Activated CD8-positive, alpha-beta memory T cell treated with anti-CD3 and anti-CD28 coated beads for 36 hours (primary cell): ENCODE measurements at regions not wholly inside any gene's neighbourhood (a gene's known extent, or its start where the extent isn't known, plus 50 kb on each side); places are given as distances from the start of the nearest gene placed in this dataset.
"Not testable (repeated sequence)": the region's sequence is repeated elsewhere in the genome, so short reads cannot be mapped to it uniquely, and the experiment has no call there.

Experiments used
- CTCF ChIA-PET: fragments of 350-600 bp; sonication (Branson Sonifier 250); formaldehyde crosslinking; loops from one replicate; lab custom pipeline; 2021; ENCODE audit warnings: antibody characterized with exemption; lab: Charles Lee
- POLR2A ChIA-PET: fragments of 350-600 bp; sonication (Branson Sonifier 250); formaldehyde crosslinking; loops from one replicate; lab custom pipeline; 2021; ENCODE audit warnings: antibody characterized with exemption; lab: Charles Lee

GRCh38 chr1:121001090-121001726, 111.6 kb downstream of the PPIAL4A start:
- CTCF ChIA-PET, POLR2A ChIA-PET: not testable (repeated sequence)

- POLR2A ChIA-PET, CTCF ChIA-PET: not testable (repeated sequence)
These were observed 113.7 kb downstream of the PPIAL4A start for GRCh38 chr1:121003230-121003629.

DNA sequence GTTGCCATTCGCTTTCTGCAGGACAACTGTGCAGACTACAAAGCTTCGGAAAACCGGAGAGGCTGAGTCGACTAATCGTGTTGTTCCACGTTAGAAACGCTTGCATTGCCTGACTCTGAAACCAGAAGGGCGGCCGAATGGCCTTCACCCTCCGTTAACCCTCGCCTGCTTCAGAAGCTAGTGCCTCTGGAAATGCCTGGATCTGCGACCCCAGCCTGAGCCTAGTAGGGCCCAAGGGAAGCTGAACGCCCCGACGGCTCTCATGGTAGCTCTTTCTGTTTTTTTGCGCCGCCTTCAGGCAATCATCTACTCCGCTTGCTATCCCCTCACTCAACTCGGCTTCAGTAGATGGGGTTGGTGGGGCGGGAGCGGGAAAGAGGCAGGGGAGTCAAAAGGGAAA, 117.3 kb downstream of the PPIAL4A start:
- CTCF ChIA-PET, POLR2A ChIA-PET: not testable (repeated sequence)

DNA sequence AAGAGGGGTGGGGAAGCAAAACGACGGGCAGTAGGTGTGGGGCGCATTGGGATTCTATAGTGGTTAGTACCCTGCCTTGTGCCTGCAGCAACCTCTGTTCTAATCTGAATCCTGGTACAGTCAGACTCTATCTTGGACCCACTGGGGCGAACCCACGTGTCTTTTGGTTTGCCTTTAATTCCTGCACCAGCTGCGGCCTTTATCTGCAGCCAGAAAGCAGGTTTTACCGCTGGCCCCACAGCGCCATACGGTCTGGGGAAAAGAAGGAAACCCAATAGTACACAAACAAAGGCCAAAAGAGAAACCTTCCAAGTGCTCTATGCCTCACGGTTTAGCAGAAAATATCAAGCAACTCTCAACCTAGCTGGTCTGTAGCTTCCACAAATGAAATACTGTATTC, 118.2 kb downstream of the PPIAL4A start:
- POLR2A ChIA-PET, CTCF ChIA-PET: not testable (repeated sequence)

DNA sequence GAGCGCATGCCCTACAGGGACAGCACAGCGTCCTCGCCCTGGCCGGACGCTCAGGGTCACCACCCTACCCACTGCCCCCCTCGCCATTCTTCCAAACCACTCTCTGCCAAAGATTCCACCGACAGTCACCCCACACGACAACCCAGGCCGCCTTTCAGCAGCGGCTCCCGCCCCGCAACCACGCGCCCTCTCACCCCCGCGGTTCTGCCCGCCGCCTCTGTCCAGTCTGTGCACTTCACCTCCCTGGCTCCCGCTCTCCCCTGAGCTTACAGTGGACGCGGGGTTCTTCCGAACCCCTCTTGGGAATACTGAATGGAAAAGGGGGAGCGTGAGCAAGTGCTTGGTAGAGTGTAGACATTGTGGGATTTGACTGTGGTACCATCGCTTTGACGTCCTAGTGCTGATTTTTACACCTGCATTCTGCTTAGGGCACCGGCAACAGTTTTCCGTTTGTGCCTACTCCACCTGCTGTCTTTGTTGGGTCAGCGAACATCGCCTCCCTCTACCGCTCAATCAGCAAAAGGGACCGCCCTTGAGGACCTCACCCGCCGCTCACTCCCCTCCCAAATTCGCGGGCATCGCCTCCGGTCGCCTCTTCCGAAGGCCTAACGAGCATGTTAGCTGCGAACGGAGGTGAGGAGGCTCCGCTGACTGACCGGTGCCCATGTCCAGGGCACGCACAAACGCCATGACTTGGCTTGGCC, 119.1 kb downstream of the PPIAL4A start:
- CTCF ChIA-PET, POLR2A ChIA-PET: not testable (repeated sequence)

GRCh38 chr1:121009216-121010057, 119.9 kb downstream of the PPIAL4A start:
- POLR2A ChIA-PET, CTCF ChIA-PET: not testable (repeated sequence)

GRCh38 chr1:121010141-121010540, 120.6 kb downstream of the PPIAL4A start:
- CTCF ChIA-PET, POLR2A ChIA-PET: not testable (repeated sequence)

DNA sequence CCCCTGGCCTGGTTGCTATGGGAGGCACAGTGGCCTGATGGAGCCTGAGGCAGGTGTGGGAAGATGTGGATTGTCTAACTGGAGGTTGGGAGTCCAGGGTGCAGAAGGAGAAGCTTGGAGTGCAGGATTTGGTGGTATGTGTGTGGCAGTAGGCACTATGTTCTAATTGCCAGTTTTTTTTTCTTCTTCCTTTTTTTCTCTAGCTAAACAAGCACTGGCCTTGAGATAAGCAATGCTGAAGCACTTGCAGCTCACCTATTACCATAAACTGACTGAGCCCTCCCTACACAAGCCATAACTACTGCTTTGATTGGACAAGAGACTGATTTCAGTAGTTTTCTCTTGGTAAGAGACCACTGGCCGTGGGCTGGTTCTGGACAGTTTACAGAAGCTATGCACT, 123.6 kb downstream of the PPIAL4A start:
- CTCF ChIA-PET, POLR2A ChIA-PET: not testable (repeated sequence)

DNA sequence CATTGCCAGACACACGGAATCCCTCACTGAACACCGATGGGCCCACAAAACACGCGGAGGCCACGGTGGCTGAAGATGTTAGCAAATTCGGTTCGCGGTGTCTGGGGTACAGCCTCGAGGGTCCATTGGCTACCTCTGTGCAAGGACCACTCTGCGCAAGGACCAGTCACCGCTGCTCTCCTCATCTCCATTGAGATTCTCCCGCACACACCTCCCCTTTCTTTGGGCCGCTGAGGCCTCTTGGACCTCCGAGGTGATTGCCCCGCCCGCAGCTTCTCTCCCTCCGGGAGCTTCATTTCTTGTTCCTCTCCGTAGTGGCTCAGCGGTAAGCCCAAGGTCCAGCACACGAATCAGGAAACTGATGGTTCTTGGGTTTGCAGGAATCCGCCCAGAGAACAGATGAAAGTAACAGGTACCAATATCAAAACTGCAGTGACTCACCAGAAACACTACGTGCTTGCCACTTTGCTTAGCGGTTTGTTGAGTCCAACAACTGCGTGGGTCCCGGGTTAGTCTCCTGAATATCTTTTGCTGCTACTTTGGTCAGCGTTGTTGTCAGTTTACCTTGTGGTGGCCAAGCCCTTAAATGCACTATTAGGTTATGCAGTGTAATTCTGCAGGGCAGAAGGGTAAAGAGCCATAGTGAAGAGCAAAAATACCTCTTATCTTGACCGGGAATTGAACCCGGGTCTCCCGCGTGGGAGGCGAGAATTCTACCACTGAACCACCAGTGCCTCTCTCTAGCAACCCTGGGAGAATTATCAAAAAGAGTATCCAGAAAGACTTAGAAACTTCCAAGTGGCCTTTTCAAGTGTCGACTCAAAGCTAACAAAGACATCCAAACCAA, 126.8 kb downstream of the PPIAL4A start:
- CTCF ChIA-PET, POLR2A ChIA-PET: not testable (repeated sequence)

- CTCF ChIA-PET, POLR2A ChIA-PET: not testable (repeated sequence)
These were observed 130.3 kb downstream of the PPIAL4A start for GRCh38 chr1:121019715-121020349.

DNA sequence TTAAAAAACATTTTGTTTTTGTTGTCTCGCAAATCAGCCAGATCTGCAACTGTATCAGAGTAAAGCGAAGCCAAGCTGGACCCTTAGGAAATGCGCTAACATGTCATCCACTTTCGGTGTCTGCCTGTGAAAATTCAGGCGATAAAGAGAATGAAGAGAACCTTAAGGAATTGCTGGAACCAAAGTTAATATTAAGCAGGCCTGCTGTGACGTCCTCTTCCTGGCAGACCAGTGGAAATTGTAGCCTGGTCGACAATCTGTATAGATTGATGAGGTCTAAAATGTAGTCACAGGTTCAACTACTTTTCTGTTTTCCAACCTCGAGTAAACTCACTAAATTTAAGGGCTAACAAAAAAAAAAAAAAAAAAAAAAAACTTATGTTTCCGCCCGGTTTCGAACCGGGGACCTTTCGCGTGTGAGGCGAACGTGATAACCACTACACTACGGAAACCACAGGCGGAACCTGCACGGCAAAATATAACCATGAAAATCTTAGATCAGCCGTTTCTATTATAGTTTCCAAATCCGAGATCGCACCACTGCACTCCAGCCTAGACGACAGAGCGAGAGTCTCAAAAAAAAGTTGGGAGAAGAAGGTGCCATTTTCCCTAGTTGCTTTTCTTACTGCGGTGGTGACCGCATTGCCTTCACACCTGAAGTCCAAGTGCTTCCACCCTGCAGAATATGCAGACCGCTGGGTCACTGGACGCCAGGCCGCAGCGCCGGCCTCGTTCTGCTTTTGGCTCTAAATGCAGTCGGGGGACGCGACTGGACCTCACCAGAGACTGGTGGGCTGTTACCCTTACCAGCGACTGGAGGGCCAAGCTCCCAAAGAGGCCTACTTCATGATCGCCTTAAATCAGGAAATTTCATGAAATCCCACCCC, 131.0 kb downstream of the PPIAL4A start:
- POLR2A ChIA-PET, CTCF ChIA-PET: not testable (repeated sequence)

DNA sequence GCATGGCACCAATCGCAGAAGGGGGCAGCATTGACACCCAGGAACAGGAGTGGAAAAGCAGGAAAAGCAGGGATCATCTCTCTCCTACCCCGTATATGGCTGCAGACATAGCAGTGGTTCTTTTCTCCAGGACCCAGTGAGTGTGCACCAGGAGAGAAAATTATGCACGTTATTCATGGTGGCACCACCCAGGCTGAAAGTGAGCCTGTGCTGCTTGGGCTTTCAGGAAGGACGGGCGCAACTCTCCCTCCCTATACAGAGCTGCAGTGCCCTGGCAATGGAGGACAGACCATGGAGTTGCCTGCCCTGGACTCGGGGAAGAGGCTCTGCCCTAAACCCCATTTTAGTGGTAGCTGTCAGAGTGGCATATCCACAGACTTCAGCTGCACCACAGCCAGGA, 132.1 kb downstream of the PPIAL4A start:
- POLR2A ChIA-PET, CTCF ChIA-PET: not testable (repeated sequence)

- POLR2A ChIA-PET, CTCF ChIA-PET: not testable (repeated sequence)
These were observed 143.4 kb downstream of the PPIAL4A start for GRCh38 chr1:121032878-121033494.

DNA sequence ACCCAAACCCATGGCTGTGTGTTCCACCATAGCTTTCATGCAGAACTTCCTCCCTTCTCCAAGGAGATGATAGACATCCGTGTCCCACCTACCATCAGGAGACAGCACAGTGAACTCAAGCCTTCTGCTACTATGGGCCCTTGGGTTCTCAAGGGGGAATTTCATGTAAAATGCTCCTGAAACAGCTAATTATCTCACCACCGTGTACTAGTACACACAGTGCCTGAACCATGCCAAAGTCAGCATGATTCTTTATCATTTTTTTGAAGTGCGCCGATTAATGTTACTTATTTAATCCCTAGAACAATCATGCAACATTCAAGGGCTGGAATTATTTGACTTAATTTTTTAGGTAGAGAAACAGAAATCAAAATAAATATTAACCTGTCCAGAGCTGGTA, 147.2 kb downstream of the PPIAL4A start:
- CTCF ChIA-PET, POLR2A ChIA-PET: not testable (repeated sequence)

- CTCF ChIA-PET, POLR2A ChIA-PET: not testable (repeated sequence)
These were observed 143.2 kb downstream of the FAM72B start for GRCh38 chr1:121040974-121041373.

DNA sequence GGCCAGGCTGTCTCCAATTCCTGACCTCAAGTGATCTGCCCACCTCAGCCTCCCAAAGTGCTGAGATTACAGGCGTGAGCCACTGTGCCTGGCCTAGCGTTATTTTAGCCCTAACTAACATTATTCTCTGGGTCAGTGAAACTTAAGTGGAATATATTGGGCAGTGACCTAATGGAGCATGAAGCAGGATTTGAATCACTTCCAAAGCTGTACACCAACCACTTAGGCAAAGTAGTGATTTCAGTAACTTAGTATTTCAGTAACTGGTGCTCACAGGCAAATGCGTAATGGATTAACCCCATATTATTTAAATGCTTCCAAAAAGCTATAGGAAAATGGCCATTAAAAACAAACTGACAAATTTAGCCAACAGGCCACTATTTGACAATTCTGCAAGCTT, 142.6 kb downstream of the FAM72B start:
- POLR2A ChIA-PET, CTCF ChIA-PET: not testable (repeated sequence)

- POLR2A ChIA-PET, CTCF ChIA-PET: not testable (repeated sequence)
These were observed 141.3 kb downstream of the FAM72B start for GRCh38 chr1:121042882-121043281.

DNA sequence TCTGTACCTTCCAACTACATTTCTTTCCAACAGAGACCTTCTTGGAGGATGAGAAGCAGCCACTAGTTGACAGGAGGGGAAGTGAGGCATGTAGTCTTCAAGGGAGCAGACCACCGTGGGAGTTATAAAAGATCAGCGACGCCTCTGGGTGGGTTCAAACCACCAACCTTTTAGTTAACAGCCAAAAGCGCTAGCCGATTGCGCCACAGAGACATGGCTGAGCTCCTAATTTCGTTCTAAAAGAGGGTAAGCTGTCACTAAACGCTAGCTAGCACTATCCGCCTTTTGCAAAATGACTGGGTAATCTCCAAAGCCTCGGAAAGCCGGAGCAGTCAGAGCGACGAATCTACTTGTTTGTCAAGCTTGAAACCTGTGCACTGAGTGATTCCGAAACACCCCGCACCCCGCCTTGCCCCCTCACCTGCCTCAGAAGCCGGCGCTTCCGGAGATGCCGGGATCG, 135.8 kb downstream of the FAM72B start:
- CTCF ChIA-PET, POLR2A ChIA-PET: not testable (repeated sequence)
